Body of pancreas (tissue), 4 donors: ENCODE measurements at regions not wholly inside any gene's neighbourhood (a gene's known extent, or its start where the extent isn't known, plus 50 kb on each side); places are given as distances from the start of the nearest gene placed in this dataset.

Source experiments
- ATAC-seq: fragments of 150-250 bp; one replicate; pipeline ENCODE4 v1.9.1; 2016
- DNase-seq, 4 donors: peaks; one replicate each; pipeline ENCODE4 v3.0.0-alpha.2; 2019
- H3K27ac ChIP-seq, 4 donors: fragments of 200-600 bp; sonication (generic); 1 replicate in 3 of 4; 2 replicates in 1 of 4; pipeline versions ENCODE4 v1.5.1 to v1.6.1; 2016 to 2019; ENCODE audit warnings: mild to moderate bottlenecking in 1 of 4, mixed read lengths in 1 of 4, moderate library complexity in 1 of 4
- H3K27me3 ChIP-seq, 2 donors: fragments of 200-600 bp; sonication (generic); one replicate each; pipeline ENCODE4 v1.6.0; 2016; ENCODE audit warnings: mild to moderate bottlenecking in 1 of 2
- H3K36me3 ChIP-seq, 2 donors: fragments of 200-600 bp; sonication (generic); replicated peaks in 1 of 2; 2 replicates each; pipeline ENCODE4 v1.5.1; 2016; ENCODE audit warnings: low read depth in 2 of 2; ENCODE audit not compliant: insufficient read depth in 1 of 2
- H3K4me1 ChIP-seq: fragments of 200-600 bp; sonication (generic); one replicate; pipeline ENCODE4 v1.6.0; 2016
- H3K4me3 ChIP-seq, 2 donors: fragments of 200-600 bp; sonication (generic); 1 replicate in 1 of 2; 2 replicates in 1 of 2; pipeline ENCODE4 v1.5.1; 2016 to 2019
- H3K9me3 ChIP-seq, 3 donors: fragments of 200-600 bp; sonication (generic); 1 replicate in 2 of 3; 2 replicates in 1 of 3; pipeline ENCODE4 v1.5.1; 2016
- CTCF ChIP-seq, 7 experiments: fragments of 450-650 bp in 4 of 7; fragments of 200-600 bp in 3 of 7; sonication (generic) in 3 of 7; IDR thresholded peaks; one replicate each; pipeline ENCODE4 v1.5.1; 2016 to 2019; ENCODE audit warnings: antibody characterized with exemption in 7 of 7
- POLR2A ChIP-seq, 3 donors: fragments of 450-650 bp; IDR thresholded peaks; one replicate each; pipeline ENCODE4 v1.6.1; 2016; ENCODE audit warnings: antibody characterized with exemption in 3 of 3, mild to moderate bottlenecking in 2 of 3
- WGBS, 2 donors: methylation state at CpG; one replicate each; pipeline ENCODE4 v1.1.5; 2017; 5-methylcytosine and 5-hydroxymethylcytosine counted together
- intact Hi-C: fragments of 100-400 bp; cut with DNase I; formaldehyde crosslinking; loops from one replicate; pipeline ENCODE4 v1.15.1; 2023

DNA sequence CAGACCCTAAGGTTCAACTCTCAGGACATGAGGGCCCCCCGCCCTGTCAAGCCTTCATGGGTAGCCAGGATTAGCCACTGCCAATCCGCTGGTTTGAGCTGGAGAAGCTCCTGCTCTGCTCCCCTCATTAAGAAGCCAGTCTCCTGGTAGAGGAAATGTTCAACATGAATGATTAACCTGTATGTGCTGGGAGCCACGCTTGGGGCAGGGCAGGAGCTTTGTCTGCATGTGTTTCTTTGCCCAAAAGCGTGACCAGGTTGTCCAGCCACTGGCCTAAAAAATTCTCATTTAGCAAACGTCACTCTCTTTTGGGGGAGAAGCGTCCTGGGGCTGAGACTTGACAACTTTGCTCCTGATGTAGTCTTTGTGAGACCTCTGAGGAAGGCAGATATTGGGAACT lies 96.5 kb downstream of the RRAGC start:
- no peak for ATAC-seq
- intact Hi-C loops = no loop called here
- Histone ChIP-seq H3K9me3 (no peaks in the 10 kb centered on the region), H3K4me3 (no peak overlapping the region), H3K36me3 (no peaks in the 10 kb centered on the region), H3K27ac (no peak overlapping the region), H3K27me3 (no peaks in the 10 kb centered on the region), H3K4me1 (no peaks in the 10 kb centered on the region)
- WGBS, 2 donors = 33 to 38% methylated on average over 5 to 6 of the region's 6 CpGs
- no peak for DNase-seq
- TF ChIP-seq POLR2A (IDR thresholded peaks at IDR 0.05) (no peak), CTCF (IDR thresholded peaks at IDR 0.05) (no peak)

GRCh38 chr1:38760562-38760961 lies 99.0 kb downstream of the RRAGC start:
- Histone ChIP-seq H3K27me3 (no peaks in the 10 kb centered on the region), H3K4me3 (no peak overlapping the region), H3K9me3 (no peaks in the 10 kb centered on the region), H3K36me3 (no peaks in the 10 kb centered on the region), H3K4me1 (no peaks in the 10 kb centered on the region), H3K27ac (no peak overlapping the region)
- ATAC-seq (no peak), DNase-seq (no peak)
- WGBS, 2 donors = 15 to 24% methylated on average over 2 of the region's 2 CpGs
- TF ChIP-seq POLR2A (IDR thresholded peaks at IDR 0.05) (no peak), CTCF (IDR thresholded peaks at IDR 0.05) (no peak)
- intact Hi-C loops = no loop called here

DNA sequence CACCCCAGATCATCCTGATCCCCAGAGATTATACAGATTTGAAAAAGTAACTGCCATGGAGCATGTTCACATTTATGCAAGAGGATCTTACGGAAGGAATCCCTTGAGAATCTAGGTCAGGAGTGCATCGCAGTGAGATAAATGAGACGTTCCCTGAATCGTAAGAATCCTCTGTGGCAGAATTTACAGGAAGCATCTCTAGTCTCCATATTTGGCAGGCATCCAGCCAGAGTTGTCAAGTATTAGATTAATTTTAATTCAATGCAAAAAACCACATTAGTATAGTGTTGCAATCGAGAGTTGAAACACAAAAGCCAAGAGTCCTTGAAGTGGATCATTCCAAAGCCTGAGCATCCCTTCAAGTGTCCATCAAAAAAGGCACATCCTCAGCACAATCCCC lies 100.8 kb downstream of the RRAGC start:
- no peaks in the 10 kb centered on the region for H3K36me3 ChIP-seq
- H3K4me3 ChIP-seq = no peak overlapping the region
- H3K27me3 ChIP-seq = no peaks in the 10 kb centered on the region
- WGBS, 2 donors = 31 to 33% methylated on average over 5 of the region's 5 CpGs
- DNase-seq = no peak
- H3K4me1 ChIP-seq = no peaks in the 10 kb centered on the region
- no peak overlapping the region for H3K27ac ChIP-seq
- TF ChIP-seq CTCF (IDR thresholded peaks at IDR 0.05) (no peak), POLR2A (IDR thresholded peaks at IDR 0.05) (no peak)
- intact Hi-C loops = no loop called here
- no peak for ATAC-seq
- H3K9me3 ChIP-seq = no peaks in the 10 kb centered on the region

DNA sequence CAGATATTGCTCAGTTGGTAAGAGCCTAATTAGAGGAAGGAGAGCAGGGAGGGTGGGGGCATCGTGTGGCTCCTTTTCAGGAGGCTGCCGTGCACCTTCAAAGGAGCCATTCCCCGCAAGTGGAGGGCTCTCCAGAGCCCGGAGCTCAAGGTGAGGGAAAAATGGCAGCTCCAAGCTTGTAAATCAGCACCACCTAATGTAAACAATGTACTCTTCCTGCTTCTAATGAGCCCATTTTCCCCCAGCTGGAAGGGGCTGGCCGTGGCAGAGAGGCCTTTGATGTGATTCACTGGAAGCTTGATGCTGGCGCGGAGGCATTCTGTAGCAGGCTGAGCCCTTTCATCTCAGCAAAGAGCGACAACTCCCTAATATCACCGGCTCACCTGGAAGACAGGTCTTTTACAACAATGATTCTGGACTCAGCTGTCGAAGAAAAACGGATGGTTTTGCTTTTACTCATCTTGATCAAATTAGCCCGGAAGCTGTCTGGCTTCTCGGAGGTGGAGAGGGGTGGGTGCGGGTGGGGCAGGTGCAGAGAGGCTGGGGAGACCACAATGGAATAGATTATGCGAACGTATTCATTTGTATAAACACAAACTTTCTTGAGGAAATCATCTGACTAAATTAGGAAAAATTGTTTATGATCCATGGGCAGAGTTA lies 112.5 kb downstream of the RRAGC start:
- TF ChIP-seq POLR2A (IDR thresholded peaks at IDR 0.05) (no peak), CTCF (IDR thresholded peaks at IDR 0.05) (no peak)
- DNase-seq (no peak), ATAC-seq (no peak)
- Histone ChIP-seq H3K27me3 (no peaks in the 10 kb centered on the region), H3K27ac (no peak overlapping the region), H3K4me3 (no peak overlapping the region), H3K36me3 (no peaks in the 10 kb centered on the region), H3K9me3 (no peaks in the 10 kb centered on the region), H3K4me1 (no peaks in the 10 kb centered on the region)
- WGBS, 2 donors = 19 to 21% methylated on average over 14 to 16 of the region's 16 CpGs
- intact Hi-C loops = no loop called here

GRCh38 chr1:38746402-38746935 lies 113.1 kb downstream of the RRAGC start:
- no peaks in the 10 kb centered on the region for H3K36me3 ChIP-seq
- no peak overlapping the region for H3K27ac ChIP-seq
- 51 to 54% methylated on average over 6 of the region's 6 CpGs for WGBS, 2 donors

More at GRCh38 chr1:38746402-38746935, 113.1 kb downstream of the RRAGC start:
- intact Hi-C loops = no loop called here
- Histone ChIP-seq H3K4me1 (no peaks in the 10 kb centered on the region), H3K4me3 (no peak overlapping the region), H3K27me3 (no peaks in the 10 kb centered on the region), H3K9me3 (no peaks in the 10 kb centered on the region)
- ATAC-seq (no peak), DNase-seq (no peak)
- TF ChIP-seq POLR2A (IDR thresholded peaks at IDR 0.05) (no peak), CTCF (IDR thresholded peaks at IDR 0.05) (no peak)
